Prostate gland (tissue), 2 donors: ENCODE measurements at regions not wholly inside any gene's neighbourhood (a gene's known extent, or its start where the extent isn't known, plus 50 kb on each side); places are given as distances from the start of the nearest gene placed in this dataset.

Source experiments
- CTCF ChIP-seq, 4 experiments: fragments of 200-600 bp in 2 of 4; fragments of 450-650 bp in 2 of 4; sonication (generic) in 2 of 4; IDR thresholded peaks; 1 replicate in 3 of 4; 2 replicates in 1 of 4; pipeline ENCODE4 v1.5.1; 2016 to 2019; ENCODE audit warnings: antibody characterized with exemption in 4 of 4, mild to moderate bottlenecking in 2 of 4, moderate library complexity in 2 of 4
- POLR2A ChIP-seq: fragments of 450-650 bp; IDR thresholded peaks from one replicate; pipeline ENCODE4 v1.6.1; 2016; ENCODE audit warnings: antibody characterized with exemption, mild to moderate bottlenecking
- POLR2AphosphoS5 ChIP-seq: sonication (generic); formaldehyde crosslinking; IDR thresholded peaks from one replicate; pipeline ENCODE4 v1.6.1; 2017; ENCODE audit warnings: antibody characterized with exemption

GRCh38 chr2:139389391-139389790 is 609.2 kb upstream of the NXPH2 start:
- no peak for TF ChIP-seq CTCF (IDR thresholded peaks at IDR 0.05)
- no peak for TF ChIP-seq POLR2AphosphoS5
- no peak for TF ChIP-seq POLR2A
